Vagina (tissue), 2 donors: ENCODE measurements at regions not wholly inside any gene's neighbourhood (a gene's known extent, or its start where the extent isn't known, plus 50 kb on each side); places are given as distances from the start of the nearest gene placed in this dataset.
"Not testable (repeated sequence)": the region's sequence is repeated elsewhere in the genome, so short reads cannot be mapped to it uniquely, and the experiment has no call there.

Source experiments
- DNase-seq, 2 donors: peaks; one replicate each; pipeline ENCODE4 v3.0.0-alpha.2; 2017; ENCODE audit errors: extremely low spot score in 2 of 2
- H3K27ac ChIP-seq: fragments of 200-600 bp; sonication (generic); one replicate; pipeline ENCODE4 v1.5.1; 2019
- H3K27me3 ChIP-seq: fragments of 200-600 bp; sonication (generic); one replicate; pipeline ENCODE4 v1.5.1; 2019
- H3K36me3 ChIP-seq, 2 donors: fragments of 200-600 bp; sonication (generic); one replicate each; pipeline ENCODE4 v1.5.1; 2017 to 2019
- H3K4me1 ChIP-seq: fragments of 200-600 bp; sonication (generic); one replicate; pipeline ENCODE4 v1.5.1; 2019
- H3K4me3 ChIP-seq, 2 donors: fragments of 200-600 bp; sonication (generic); 1 replicate in 1 of 2; 2 replicates in 1 of 2; pipeline ENCODE4 v1.5.1; 2016 to 2019
- H3K9me3 ChIP-seq: fragments of 200-600 bp; sonication (generic); one replicate; pipeline ENCODE4 v1.5.1; 2019
- CTCF ChIP-seq, 3 experiments: fragments of 450-650 bp in 2 of 3; fragments of 200-600 bp in 1 of 3; sonication (generic) in 1 of 3; IDR thresholded peaks; one replicate each; pipeline ENCODE4 v1.5.1; 2017 to 2019; ENCODE audit warnings: antibody characterized with exemption in 3 of 3, mild to moderate bottlenecking in 2 of 3, moderate library complexity in 2 of 3
- POLR2A ChIP-seq, 2 donors: fragments of 450-650 bp; IDR thresholded peaks; one replicate each; pipeline ENCODE4 v1.6.1; 2017; ENCODE audit warnings: antibody characterized with exemption in 2 of 2, mild to moderate bottlenecking in 2 of 2, moderate library complexity in 2 of 2
- POLR2AphosphoS5 ChIP-seq, 2 donors: sonication (generic); formaldehyde crosslinking; IDR thresholded peaks; one replicate each; pipeline ENCODE4 v1.9.0; 2017; ENCODE audit warnings: antibody characterized with exemption in 2 of 2, mild to moderate bottlenecking in 2 of 2, low read depth in 1 of 2; ENCODE audit not compliant: insufficient read depth in 1 of 2
- intact Hi-C: fragments of 100-400 bp; cut with DNase I; formaldehyde crosslinking; loops from one replicate; pipeline ENCODE4 v1.15.1; 2023

DNA sequence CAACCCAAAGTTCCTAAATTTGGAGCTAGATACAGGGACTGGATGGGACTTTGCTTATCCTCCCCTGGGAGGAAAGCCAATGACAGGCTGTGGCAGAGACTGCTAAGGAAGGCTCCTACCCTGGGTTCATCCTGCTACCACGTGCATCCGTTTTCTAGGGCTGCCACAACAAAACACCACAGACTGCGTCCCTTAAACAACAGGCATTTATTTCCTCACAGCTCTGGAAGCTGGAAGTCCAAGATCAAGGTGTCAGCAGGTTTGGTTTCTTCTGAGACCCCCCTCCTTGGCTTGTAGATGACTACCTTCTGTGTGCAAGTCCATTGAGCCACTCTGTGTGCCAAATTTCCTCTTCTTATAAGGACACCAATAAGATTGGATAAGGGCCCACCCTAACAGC is 263.9 kb downstream of the FAM43A start:
- no peaks in the 10 kb centered on the region for H3K36me3 ChIP-seq
- TF ChIP-seq POLR2AphosphoS5 (IDR thresholded peaks at IDR 0.05; ENCODE audit: insufficient read depth in 1 of 2, low read depth in 1 of 2), result no peak
- TF ChIP-seq CTCF (IDR thresholded peaks at IDR 0.05), result no peak
- TF ChIP-seq POLR2A (IDR thresholded peaks at IDR 0.05), result no peak
- no peaks in the 10 kb centered on the region for H3K4me1 ChIP-seq
- H3K9me3 ChIP-seq, result no peaks in the 10 kb centered on the region
- H3K27me3 ChIP-seq, result no peaks in the 10 kb centered on the region
- H3K27ac ChIP-seq, result no peak overlapping the region
- DNase-seq, result no peak
- intact Hi-C loops, result no loop called here
- no peak overlapping the region for H3K4me3 ChIP-seq

- no peak for DNase-seq
- intact Hi-C loops, result no loop called here
- no peaks in the 10 kb centered on the region for H3K9me3 ChIP-seq
- no peak overlapping the region for H3K4me3 ChIP-seq
- no peaks in the 10 kb centered on the region for H3K27me3 ChIP-seq
- H3K36me3 ChIP-seq, result no peaks in the 10 kb centered on the region
- TF ChIP-seq CTCF (IDR thresholded peaks at IDR 0.05) (no peak), POLR2AphosphoS5 (IDR thresholded peaks at IDR 0.05; ENCODE audit: insufficient read depth in 1 of 2, low read depth in 1 of 2) (no peak), POLR2A (IDR thresholded peaks at IDR 0.05) (no peak)
- H3K27ac ChIP-seq, result no peak overlapping the region
- no peaks in the 10 kb centered on the region for H3K4me1 ChIP-seq
These were observed 265.4 kb downstream of the FAM43A start for GRCh38 chr3:194950906-194951628.

- H3K27ac ChIP-seq, H3K9me3 ChIP-seq, H3K36me3 ChIP-seq, intact Hi-C loops, H3K4me3 ChIP-seq, H3K27me3 ChIP-seq, DNase-seq, H3K4me1 ChIP-seq: not testable (repeated sequence)
These were observed 265.9 kb downstream of the FAM43A start for GRCh38 chr3:194951629-194951920.

DNA sequence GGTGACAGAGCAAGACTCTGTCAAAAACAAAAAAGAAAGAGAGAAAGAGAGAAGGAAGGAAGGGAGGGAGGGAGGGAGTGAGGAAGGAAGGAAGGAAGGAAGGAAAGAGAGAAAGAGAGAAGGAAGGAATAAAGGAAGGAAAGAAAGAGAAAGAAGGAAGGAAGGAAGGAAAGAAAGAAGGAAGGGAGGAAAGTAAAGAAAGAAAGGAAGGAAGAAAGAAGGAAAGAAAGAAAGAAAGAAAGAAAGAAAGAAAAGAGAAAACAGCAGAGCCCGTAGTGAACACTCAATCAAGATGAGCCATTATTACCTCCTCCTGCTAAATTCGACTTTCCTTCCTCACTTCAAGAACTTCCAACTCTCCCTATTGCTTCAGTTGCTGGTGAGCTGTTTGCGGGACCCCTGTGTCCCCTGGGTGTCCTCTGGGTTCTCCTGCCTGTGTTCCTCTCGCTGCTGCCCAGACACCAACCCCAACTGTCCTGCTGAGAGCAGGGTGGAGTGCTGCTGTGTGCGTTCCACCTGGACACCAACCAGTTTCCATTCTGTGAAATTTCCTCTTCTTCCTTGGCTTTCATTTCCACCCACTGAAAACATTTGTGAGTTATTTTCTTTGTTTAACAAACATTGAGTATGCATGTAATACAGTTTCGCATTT is 266.4 kb downstream of the FAM43A start:
- intact Hi-C loops, result no loop called here
- no peak overlapping the region for H3K27ac ChIP-seq

DNA sequence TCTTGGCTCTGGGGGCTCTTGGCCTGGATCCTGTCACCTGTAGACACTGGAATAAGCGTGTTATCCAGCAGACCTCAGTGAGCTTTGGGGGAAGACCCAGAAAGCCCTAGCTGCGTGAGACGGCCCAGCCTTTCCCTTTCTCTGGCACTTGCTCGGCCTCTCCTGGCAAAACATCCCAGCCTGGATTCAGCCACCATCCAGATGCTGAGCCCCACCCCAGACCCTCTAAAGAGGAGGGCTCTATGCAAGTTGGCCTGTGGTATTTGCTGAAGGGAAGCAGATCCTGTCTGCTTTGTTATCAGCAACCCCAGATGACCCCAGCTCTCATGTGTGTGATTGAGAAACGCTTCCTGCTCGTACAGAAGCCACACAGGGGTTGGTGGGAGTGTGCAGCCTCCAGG is 267.2 kb downstream of the FAM43A start:
- no peaks in the 10 kb centered on the region for H3K4me1 ChIP-seq
- H3K27ac ChIP-seq, result no peak overlapping the region
- no peaks in the 10 kb centered on the region for H3K9me3 ChIP-seq
- TF ChIP-seq POLR2A (IDR thresholded peaks at IDR 0.05) (no peak), POLR2AphosphoS5 (IDR thresholded peaks at IDR 0.05; ENCODE audit: insufficient read depth in 1 of 2, low read depth in 1 of 2) (no peak), CTCF (IDR thresholded peaks at IDR 0.05) (no peak)
- H3K27me3 ChIP-seq, result no peaks in the 10 kb centered on the region
- no peak for DNase-seq
- intact Hi-C loops, result no loop called here
- H3K36me3 ChIP-seq, result no peaks in the 10 kb centered on the region
- no peak overlapping the region for H3K4me3 ChIP-seq

More for the DNA sequence above, 266.4 kb downstream of the FAM43A start:
- H3K36me3 ChIP-seq, result no peaks in the 10 kb centered on the region
- H3K9me3 ChIP-seq, result no peaks in the 10 kb centered on the region
- H3K4me1 ChIP-seq, result no peaks in the 10 kb centered on the region
- no peaks in the 10 kb centered on the region for H3K27me3 ChIP-seq
- TF ChIP-seq CTCF (IDR thresholded peaks at IDR 0.05) (no peak), POLR2A (IDR thresholded peaks at IDR 0.05) (no peak), POLR2AphosphoS5 (IDR thresholded peaks at IDR 0.05; ENCODE audit: insufficient read depth in 1 of 2, low read depth in 1 of 2) (no peak)
- no peak overlapping the region for H3K4me3 ChIP-seq
- no peak for DNase-seq
